GM12878 (cell line): ENCODE measurements at regions not wholly inside any gene's neighbourhood (a gene's known extent, or its start where the extent isn't known, plus 50 kb on each side); places are given as distances from the start of the nearest gene placed in this dataset.

Experiments
- ATAC-seq: fragments of 200-7000 bp; cut with Tn5 transposase; 3 replicates; pipeline ENCODE4 v1.9.1; 2020; ENCODE audit warnings: mild to moderate bottlenecking, moderate library complexity
- BruUV-seq: library from RNA; stranded (reverse); fragments of 400-500 nt; replicated peaks from 2 replicates; lab custom pipeline; 2021; lab: Mats Ljungman, UMichigan
- CTCF ChIA-PET: fragments of 300-600 bp; sonication (Branson Sonifier 250); formaldehyde crosslinking; extraction: SDS; loops from one replicate; lab custom pipeline; 2021; ENCODE audit warnings: inconsistent platforms; lab: Yijun Ruan, JAX
- POLR2A ChIA-PET: fragments of 350-600 bp; formaldehyde crosslinking; extraction: SDS; loops from one replicate; lab custom pipeline; 2021; ENCODE audit warnings: inconsistent platforms; lab: Charles Lee
- RAD21 ChIA-PET: fragments of 300-600 bp; sonication (Branson Sonifier 250); formaldehyde crosslinking; loops from one replicate; lab custom pipeline; 2023; ENCODE audit warnings: antibody characterized with exemption; ENCODE audit not compliant: unreplicated experiment; lab: Charles Lee
- SMC1A ChIA-PET: fragments of 300-600 bp; sonication (Branson Sonifier 250); formaldehyde crosslinking; loops from one replicate; lab custom pipeline; 2023; ENCODE audit not compliant: unreplicated experiment, uncharacterized antibody; lab: Charles Lee
- DNase-seq: peaks from one replicate; pipeline ENCODE4 v3.0.0-alpha.2; 2011; ENCODE audit warnings: low read depth, low spot score
- FAIRE-seq: peaks from 3 replicates; lab custom pipeline; 2011; peaks lifted over from hg19 to GRCh38; lab: Jason Lieb, UNC
- H2AFZ ChIP-seq: 2 replicates; pipeline ENCODE4 v1.6.0; 2011; ENCODE audit warnings: low read depth, low read length, control low read depth; ENCODE audit not compliant: control insufficient read depth
- H3K27ac ChIP-seq: 2 replicates; pipeline ENCODE4 v1.5.1; 2011; ENCODE audit warnings: control low read depth; ENCODE audit not compliant: control insufficient read depth, insufficient read depth
- H3K27me3 ChIP-seq, 2 experiments: replicated peaks in 1 of 2; 2 replicates each; pipeline versions ENCODE4 v1.6.0 to v1.6.1; 2011; ENCODE audit warnings: low read length in 1 of 2; ENCODE audit not compliant: control insufficient read depth in 2 of 2, insufficient read depth in 2 of 2
- H3K36me3 ChIP-seq, 2 experiments: 2 replicates each; pipeline ENCODE4 v1.5.1; 2011; ENCODE audit warnings: low read length in 1 of 2; ENCODE audit not compliant: control insufficient read depth in 2 of 2, insufficient read depth in 2 of 2
- H3K4me1 ChIP-seq: 2 replicates; pipeline ENCODE4 v1.6.1; 2011; ENCODE audit warnings: mild to moderate bottlenecking, low read length, moderate library complexity, mixed read lengths; ENCODE audit not compliant: control insufficient read depth, insufficient read depth
- H3K4me2 ChIP-seq: 2 replicates; pipeline ENCODE4 v1.6.0; 2011; ENCODE audit warnings: control low read depth; ENCODE audit not compliant: control insufficient read depth, insufficient read depth
- H3K4me3 ChIP-seq: fragments of 200-600 bp; sonication (generic); 2 replicates; pipeline ENCODE4 v1.5.1; 2016
- H3K79me2 ChIP-seq: 2 replicates; pipeline ENCODE4 v1.6.0; 2011; ENCODE audit warnings: low read length; ENCODE audit not compliant: control insufficient read depth, insufficient read depth
- H3K9ac ChIP-seq: 2 replicates; pipeline ENCODE4 v1.8.0; 2011; ENCODE audit warnings: low read length, control low read depth, mixed read lengths; ENCODE audit not compliant: control insufficient read depth, insufficient read depth
- H3K9me3 ChIP-seq: replicated peaks from 3 replicates; pipeline ENCODE4 v1.5.1; 2011; ENCODE audit warnings: mild to moderate bottlenecking, low read length; ENCODE audit not compliant: control insufficient read depth, insufficient read depth
- H4K20me1 ChIP-seq: 2 replicates; pipeline ENCODE4 v1.6.0; 2011; ENCODE audit not compliant: control insufficient read depth, insufficient read depth
- E2F4 ChIP-seq: IDR thresholded peaks from 2 replicates; pipeline ENCODE4 v1.6.1; 2012; ENCODE audit warnings: low read depth, low read length, improper control_type of control experiment
- EP300 ChIP-seq, 2 experiments: fragments of 150-350 bp in 1 of 2; IDR thresholded peaks; 2 replicates each; pipeline ENCODE4 v1.6.1; 2011 to 2012; ENCODE audit warnings: low read depth in 2 of 2, low read length in 2 of 2, borderline replicate concordance in 1 of 2, improper control_type of control experiment in 1 of 2, inconsistent platforms in 1 of 2; ENCODE audit not compliant: control insufficient read depth in 1 of 2
- GATAD2B ChIP-seq: fragments of 450-650 bp; conservative IDR thresholded peaks from 2 replicates; pipeline ENCODE4 v1.6.1; 2017; ENCODE audit warnings: low read depth, mild to moderate bottlenecking, moderate library complexity
- HDAC2 ChIP-seq: fragments of 200-600 bp; sonication (generic); IDR thresholded peaks from 2 replicates; pipeline ENCODE4 v1.6.1; 2017
- MEF2B ChIP-seq: fragments of 450-650 bp; IDR thresholded peaks from 2 replicates; pipeline ENCODE4 v1.6.1; 2018; ENCODE audit warnings: mild to moderate bottlenecking, moderate library complexity; ENCODE audit not compliant: partially characterized antibody, poor library complexity, severe bottlenecking
- NKRF ChIP-seq: fragments of 450-650 bp; conservative IDR thresholded peaks from 2 replicates; pipeline ENCODE4 v1.6.1; 2017; ENCODE audit warnings: mild to moderate bottlenecking, moderate library complexity
- POU2F2 ChIP-seq: IDR thresholded peaks from 3 replicates; pipeline ENCODE4 v1.6.1; 2011; ENCODE audit warnings: low read depth, mild to moderate bottlenecking, low read length, borderline replicate concordance
- STAT1 ChIP-seq: fragments of 450-650 bp; conservative IDR thresholded peaks from 2 replicates; pipeline ENCODE4 v1.6.1; 2014; ENCODE audit warnings: antibody characterized with exemption, mild to moderate bottlenecking
- ZBTB4 ChIP-seq: fragments of 450-650 bp; formaldehyde crosslinking; IDR thresholded peaks from 2 replicates; pipeline ENCODE4 v1.4.0; 2022; ENCODE audit warnings: mild to moderate bottlenecking, moderate library complexity
- in situ Hi-C: fragments of 300-500 bp; cut with MboI; formaldehyde crosslinking; loops from 9 replicates; pipeline ENCODE4 v1.14.3; 2018; ENCODE audit warnings: mixed read lengths
- intact Hi-C: fragments of 100-400 bp; cut with micrococcal nuclease; formaldehyde crosslinking; loops from one replicate; pipeline ENCODE4 v1.14.2; 2022; ENCODE audit not compliant: unreplicated experiment
- TF ChIP-seq, protein P1 (sequence below): fragments of 450-650 bp; IDR thresholded peaks from 2 replicates; pipeline ENCODE4 v1.6.1; 2017; ENCODE audit warnings: antibody characterized with exemption, mild to moderate bottlenecking, moderate library complexity

DNA sequence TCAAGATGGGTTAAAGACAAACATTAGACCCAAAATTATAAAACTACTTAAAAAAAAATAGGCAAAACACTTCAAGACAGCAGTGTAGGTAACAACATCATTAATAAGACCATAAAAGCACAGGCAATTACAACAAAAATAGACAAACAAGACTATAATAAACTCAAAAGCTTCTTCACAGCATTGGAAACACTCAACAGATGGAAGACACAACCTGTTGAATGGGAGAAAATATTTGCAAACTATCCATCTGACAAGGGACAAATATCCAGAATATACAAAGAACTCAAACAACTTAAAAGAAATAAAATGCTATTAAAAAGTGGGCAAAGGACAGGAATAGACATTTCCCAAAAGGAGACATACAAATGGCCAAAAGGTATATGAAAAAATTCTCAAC lies 170.7 kb downstream of the HHIP start:
- FAIRE-seq = no peak

More for the DNA sequence above, 170.7 kb downstream of the HHIP start:
- ChIA-PET RAD21 (no interaction called here), CTCF (interaction anchor here (1.5 kb wide), 1 partner anchor 29 kb away, joined by 4 read pairs; no protein-coding TSS in a partner anchor), POLR2A (no interaction called here), SMC1A (no interaction called here)
- H3K27me3 ChIP-seq = no peaks in the 10 kb centered on the region
- no peak overlapping the region for H2AFZ ChIP-seq
- H3K27ac ChIP-seq = no peak overlapping the region
- no peak overlapping the region for H3K4me3 ChIP-seq
- no peak overlapping the region for H3K9ac ChIP-seq
- TF ChIP-seq NKRF (no peak), GATAD2B (no peak), ZBTB4 (no peak), EP300 (IDR thresholded peaks at IDR 0.05; ENCODE audit: borderline replicate concordance in 1 of 2, control insufficient read depth in 1 of 2, low read depth in 2 of 2, low read length in 2 of 2) (no peak), STAT1 (no peak), MEF2B (no peak), POU2F2 (no peak), HDAC2 (no peak), E2F4 (no peak)
- TF ChIP-seq, protein P1, sequence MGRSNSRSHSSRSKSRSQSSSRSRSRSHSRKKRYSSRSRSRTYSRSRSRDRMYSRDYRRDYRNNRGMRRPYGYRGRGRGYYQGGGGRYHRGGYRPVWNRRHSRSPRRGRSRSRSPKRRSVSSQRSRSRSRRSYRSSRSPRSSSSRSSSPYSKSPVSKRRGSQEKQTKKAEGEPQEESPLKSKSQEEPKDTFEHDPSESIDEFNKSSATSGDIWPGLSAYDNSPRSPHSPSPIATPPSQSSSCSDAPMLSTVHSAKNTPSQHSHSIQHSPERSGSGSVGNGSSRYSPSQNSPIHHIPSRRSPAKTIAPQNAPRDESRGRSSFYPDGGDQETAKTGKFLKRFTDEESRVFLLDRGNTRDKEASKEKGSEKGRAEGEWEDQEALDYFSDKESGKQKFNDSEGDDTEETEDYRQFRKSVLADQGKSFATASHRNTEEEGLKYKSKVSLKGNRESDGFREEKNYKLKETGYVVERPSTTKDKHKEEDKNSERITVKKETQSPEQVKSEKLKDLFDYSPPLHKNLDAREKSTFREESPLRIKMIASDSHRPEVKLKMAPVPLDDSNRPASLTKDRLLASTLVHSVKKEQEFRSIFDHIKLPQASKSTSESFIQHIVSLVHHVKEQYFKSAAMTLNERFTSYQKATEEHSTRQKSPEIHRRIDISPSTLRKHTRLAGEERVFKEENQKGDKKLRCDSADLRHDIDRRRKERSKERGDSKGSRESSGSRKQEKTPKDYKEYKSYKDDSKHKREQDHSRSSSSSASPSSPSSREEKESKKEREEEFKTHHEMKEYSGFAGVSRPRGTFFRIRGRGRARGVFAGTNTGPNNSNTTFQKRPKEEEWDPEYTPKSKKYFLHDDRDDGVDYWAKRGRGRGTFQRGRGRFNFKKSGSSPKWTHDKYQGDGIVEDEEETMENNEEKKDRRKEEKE = no peak
- no peaks in the 10 kb centered on the region for H3K9me3 ChIP-seq
- no peak overlapping the region for H3K4me2 ChIP-seq
- H3K79me2 ChIP-seq = no peaks in the 10 kb centered on the region
- in situ Hi-C loops (no loop called here), intact Hi-C loops (no loop called here)
- H3K36me3 ChIP-seq = no peaks in the 10 kb centered on the region
- H3K4me1 ChIP-seq = no peaks in the 10 kb centered on the region
- no peak for DNase-seq
- no TSS peak for BruUV-seq
- no peak for ATAC-seq
- H4K20me1 ChIP-seq = no peaks in the 10 kb centered on the region
